Nephron progenitor cell (in vitro differentiated cells): ENCODE measurements at regions not wholly inside any gene's neighbourhood (a gene's known extent, or its start where the extent isn't known, plus 50 kb on each side); places are given as distances from the start of the nearest gene placed in this dataset.

Experiments used
- DNase-seq: peaks from one replicate; pipeline ENCODE4 v3.0.0; 2021
- H3K27ac Mint-ChIP-seq: 2 replicates; pipeline ENCODE4 v1.8.0; 2021; ENCODE audit warnings: mild to moderate bottlenecking, moderate library complexity, mixed read lengths
- H3K27me3 Mint-ChIP-seq: 2 replicates; pipeline ENCODE4 v1.8.0; 2021; ENCODE audit warnings: mild to moderate bottlenecking, low read depth, mixed read lengths; ENCODE audit not compliant: poor library complexity
- H3K36me3 Mint-ChIP-seq: 2 replicates; pipeline ENCODE4 v1.8.0; 2021; ENCODE audit warnings: low read depth, mixed read lengths
- H3K4me1 Mint-ChIP-seq: 2 replicates; pipeline ENCODE4 v1.8.0; 2021; ENCODE audit warnings: mixed read lengths
- H3K4me3 Mint-ChIP-seq: 2 replicates; pipeline ENCODE4 v1.8.0; 2021; ENCODE audit warnings: mild to moderate bottlenecking, moderate library complexity, mixed read lengths
- H3K9me3 Mint-ChIP-seq: 2 replicates; pipeline ENCODE4 v1.8.0; 2021; ENCODE audit warnings: mild to moderate bottlenecking, moderate library complexity, mixed read lengths
- TF ChIP-seq, protein P1 (sequence below): fragments of 200-600 bp; sonication (generic); IDR thresholded peaks from 2 replicates; pipeline ENCODE4 v1.5.0; 2021; ENCODE audit warnings: antibody characterized with exemption

DNA sequence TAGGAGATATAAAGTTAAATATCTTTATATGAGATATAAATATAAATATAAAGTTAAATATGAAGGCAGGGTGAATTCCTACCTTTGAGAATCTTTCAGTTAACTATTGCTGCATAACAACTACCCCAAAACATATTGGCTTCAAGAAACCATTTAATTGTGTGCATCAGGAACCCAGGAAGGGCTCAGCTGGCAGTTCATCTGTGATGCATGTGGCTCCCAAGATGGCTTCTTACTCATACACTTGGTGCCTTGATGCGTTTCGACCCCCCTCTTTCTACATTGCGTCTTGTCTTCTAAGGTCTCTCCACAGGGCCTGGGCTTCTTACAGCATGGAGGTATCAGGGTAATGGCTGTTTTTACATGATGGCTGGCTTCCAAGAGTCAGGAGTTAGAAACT, 253.9 kb upstream of the CRY1 start:
- peaks cover 33% of the 10 kb centered on the region for H3K27me3 Mint-ChIP-seq
- DNase-seq: no peak
- H3K27ac Mint-ChIP-seq: no peak overlapping the region
- TF ChIP-seq, protein P1, sequence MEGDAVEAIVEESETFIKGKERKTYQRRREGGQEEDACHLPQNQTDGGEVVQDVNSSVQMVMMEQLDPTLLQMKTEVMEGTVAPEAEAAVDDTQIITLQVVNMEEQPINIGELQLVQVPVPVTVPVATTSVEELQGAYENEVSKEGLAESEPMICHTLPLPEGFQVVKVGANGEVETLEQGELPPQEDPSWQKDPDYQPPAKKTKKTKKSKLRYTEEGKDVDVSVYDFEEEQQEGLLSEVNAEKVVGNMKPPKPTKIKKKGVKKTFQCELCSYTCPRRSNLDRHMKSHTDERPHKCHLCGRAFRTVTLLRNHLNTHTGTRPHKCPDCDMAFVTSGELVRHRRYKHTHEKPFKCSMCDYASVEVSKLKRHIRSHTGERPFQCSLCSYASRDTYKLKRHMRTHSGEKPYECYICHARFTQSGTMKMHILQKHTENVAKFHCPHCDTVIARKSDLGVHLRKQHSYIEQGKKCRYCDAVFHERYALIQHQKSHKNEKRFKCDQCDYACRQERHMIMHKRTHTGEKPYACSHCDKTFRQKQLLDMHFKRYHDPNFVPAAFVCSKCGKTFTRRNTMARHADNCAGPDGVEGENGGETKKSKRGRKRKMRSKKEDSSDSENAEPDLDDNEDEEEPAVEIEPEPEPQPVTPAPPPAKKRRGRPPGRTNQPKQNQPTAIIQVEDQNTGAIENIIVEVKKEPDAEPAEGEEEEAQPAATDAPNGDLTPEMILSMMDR: no peak
- H3K4me1 Mint-ChIP-seq: no peaks in the 10 kb centered on the region
- peaks cover 5% of the 10 kb centered on the region for H3K36me3 Mint-ChIP-seq
- H3K9me3 Mint-ChIP-seq: peaks cover 4% of the 10 kb centered on the region
- H3K4me3 Mint-ChIP-seq: no peak overlapping the region

DNA sequence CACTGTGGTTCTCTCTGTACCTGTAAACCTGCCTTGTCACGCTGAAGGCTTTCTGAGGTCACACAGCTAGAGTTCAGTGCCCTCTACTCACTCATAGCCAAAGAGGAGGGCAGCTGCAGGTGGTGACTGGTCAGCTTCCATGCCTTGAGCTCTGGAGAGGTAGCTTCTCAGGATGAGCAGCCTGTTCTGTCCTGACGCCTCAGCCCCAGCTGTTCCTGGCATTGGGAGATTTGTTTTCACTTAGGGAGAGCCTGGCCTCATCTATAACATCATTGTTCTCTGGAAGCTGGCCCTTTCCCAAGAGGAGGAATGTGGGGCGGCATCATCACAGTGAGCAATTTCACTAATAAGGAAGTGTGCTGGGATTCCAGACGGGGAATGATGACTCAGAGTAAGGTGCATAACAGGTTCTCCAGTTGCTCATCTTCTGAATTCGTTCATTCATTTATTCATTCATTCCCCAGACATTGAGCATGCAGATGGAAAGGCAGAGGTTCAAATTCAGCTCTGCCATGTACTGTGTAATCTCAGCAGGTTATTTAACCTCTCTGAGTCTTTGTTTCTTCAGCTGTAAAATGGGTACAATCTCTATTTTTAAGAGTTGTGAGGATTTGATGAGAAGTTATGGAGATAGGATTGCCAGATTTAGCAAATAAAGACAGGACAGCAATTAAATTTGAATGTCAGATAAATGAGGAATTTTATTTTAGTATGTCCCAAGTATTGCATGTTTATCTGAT, 255.8 kb upstream of the CRY1 start:
- Mint-ChIP-seq H3K4me1 (no peaks in the 10 kb centered on the region), H3K36me3 (peaks cover 10% of the 10 kb centered on the region), H3K4me3 (no peak overlapping the region), H3K27ac (no peak overlapping the region), H3K27me3 (peaks cover 30% of the 10 kb centered on the region), H3K9me3 (peaks cover 15% of the 10 kb centered on the region)
- TF ChIP-seq, protein P1: no peak
- DNase-seq: no peak

DNA sequence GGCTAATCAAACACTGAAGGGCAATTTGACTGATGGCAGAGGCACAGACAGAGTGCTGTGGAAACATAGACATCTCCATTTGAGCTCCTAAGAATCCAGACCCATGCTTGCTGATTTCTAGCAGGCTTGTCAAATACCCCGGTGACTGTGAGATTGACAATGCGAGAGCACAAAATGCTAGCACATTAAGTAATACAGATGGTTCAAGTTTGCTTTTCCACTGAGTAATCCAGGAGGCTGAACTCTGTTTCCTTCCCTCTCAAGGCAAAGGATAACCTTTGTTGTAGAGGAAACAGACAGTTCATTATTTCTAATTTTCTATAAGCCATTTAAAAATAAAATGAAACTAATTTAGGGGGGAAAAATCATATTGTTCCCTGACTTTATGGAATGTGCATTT, 256.5 kb upstream of the CRY1 start:
- Mint-ChIP-seq H3K4me3 (no peak overlapping the region), H3K4me1 (no peaks in the 10 kb centered on the region), H3K27me3 (peaks cover 30% of the 10 kb centered on the region), H3K27ac (no peak overlapping the region), H3K36me3 (peaks cover 12% of the 10 kb centered on the region), H3K9me3 (peaks cover 21% of the 10 kb centered on the region)
- DNase-seq: no peak
- TF ChIP-seq, protein P1: no peak

DNA sequence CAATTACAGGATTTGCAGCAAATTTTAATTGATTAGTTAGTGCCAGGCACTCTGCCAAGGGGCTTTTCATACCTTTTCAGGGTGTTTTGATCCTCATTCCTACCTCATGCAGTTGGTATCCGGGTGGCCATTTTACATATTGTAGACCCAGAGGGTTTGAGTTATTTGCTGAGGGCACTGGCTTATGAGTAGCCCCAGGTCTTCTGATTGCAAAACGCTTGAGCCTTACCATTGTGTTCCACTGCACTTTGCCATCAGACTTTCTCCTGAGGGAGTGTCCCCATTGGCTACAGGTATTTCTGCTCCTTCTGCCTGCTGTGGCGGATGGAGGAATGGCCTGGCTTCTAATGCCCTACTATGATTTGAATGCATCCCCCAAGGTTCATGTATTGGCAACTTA, 257.8 kb upstream of the CRY1 start:
- Mint-ChIP-seq H3K27ac (no peak overlapping the region), H3K4me3 (no peak overlapping the region), H3K27me3 (peaks cover 22% of the 10 kb centered on the region), H3K9me3 (peaks cover 23% of the 10 kb centered on the region), H3K4me1 (no peaks in the 10 kb centered on the region), H3K36me3 (peaks cover 12% of the 10 kb centered on the region)
- TF ChIP-seq, protein P1: no peak
- no peak for DNase-seq

DNA sequence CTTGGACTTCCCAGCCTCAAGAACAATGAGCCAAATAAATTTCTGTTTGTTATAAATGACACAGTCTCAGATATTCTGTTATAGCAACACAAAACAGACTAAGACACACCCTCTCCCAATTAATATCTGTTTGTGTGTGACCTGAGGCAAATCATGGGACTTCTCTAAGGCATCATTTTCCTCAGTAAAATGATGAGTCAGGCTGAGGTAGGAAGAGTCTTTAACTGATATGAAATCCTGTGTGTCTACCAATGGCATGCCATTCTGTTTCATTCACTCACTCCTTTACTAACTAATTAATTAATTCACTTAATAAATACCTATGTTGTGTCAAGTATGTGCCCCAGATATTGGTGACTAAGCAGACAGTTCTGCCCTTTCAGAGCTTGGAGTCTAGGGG, 258.4 kb upstream of the CRY1 start:
- DNase-seq: no peak
- H3K27ac Mint-ChIP-seq: no peak overlapping the region
- H3K4me3 Mint-ChIP-seq: no peak overlapping the region
- no peaks in the 10 kb centered on the region for H3K4me1 Mint-ChIP-seq
- H3K27me3 Mint-ChIP-seq: peaks cover 20% of the 10 kb centered on the region
- TF ChIP-seq, protein P1: no peak
- H3K36me3 Mint-ChIP-seq: peaks cover 12% of the 10 kb centered on the region
- H3K9me3 Mint-ChIP-seq: peaks cover 23% of the 10 kb centered on the region
